HG03159 (cell line): ENCODE measurements at regions not wholly inside any gene's neighbourhood (a gene's known extent, or its start where the extent isn't known, plus 50 kb on each side); places are given as distances from the start of the nearest gene placed in this dataset.

Experiments used
- ATAC-seq: cut with Tn5 transposase; IDR thresholded peaks from one replicate; pipeline ENCODE4 v1.9.1; 2021; ENCODE audit warnings: mild to moderate bottlenecking, moderate library complexity; ENCODE audit not compliant: unreplicated experiment

DNA sequence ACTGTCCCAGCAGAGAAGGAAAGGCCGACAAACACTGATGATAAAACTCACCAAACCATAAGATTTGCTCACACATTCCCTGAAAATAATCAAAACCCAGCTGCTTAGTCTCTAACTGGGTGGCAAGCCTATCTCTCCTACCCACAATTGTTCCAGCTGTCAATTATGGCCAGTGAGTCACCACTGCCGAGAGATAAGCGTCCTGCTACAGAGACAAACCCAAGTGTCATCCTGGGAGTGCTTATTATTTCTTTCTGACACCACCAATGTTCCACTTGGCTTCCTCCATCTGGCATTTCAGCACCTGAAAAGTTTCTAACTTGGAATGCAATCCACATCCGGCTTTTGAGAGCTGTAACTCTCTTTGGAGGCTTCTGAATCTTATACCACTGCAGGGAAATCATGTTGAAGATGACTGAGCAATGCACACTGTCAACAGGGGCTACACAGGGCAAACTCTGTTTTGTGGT is 51.5 kb upstream of the VAV3 start:
- no peak for ATAC-seq
